ENCODE measurements at regions not wholly inside any gene's neighbourhood (a gene's known extent, or its start where the extent isn't known, plus 50 kb on each side); places are given as distances from the start of the nearest gene placed in this dataset.

DNA sequence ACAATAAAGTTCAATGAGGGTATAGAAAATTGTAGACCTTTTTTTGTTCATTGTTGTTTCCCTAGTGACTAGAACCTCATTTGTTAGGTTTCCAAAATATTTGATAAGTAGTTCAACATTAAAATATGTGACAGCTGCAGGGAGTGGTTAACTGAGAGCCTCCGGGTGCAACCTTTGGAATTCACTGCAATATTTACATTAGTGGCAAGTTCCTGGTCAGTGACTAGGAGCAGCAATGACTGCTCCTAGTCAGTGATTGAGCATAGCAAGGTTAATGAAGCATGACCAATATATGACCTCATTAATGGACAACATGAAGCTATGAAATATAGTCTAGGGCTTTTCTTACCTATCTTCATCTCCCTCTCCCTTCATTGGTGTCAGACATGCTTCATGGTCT, 65.8 kb upstream of the FAM47A start:
- no peak for DNase-seq (ENCODE audit: low spot score, unreplicated experiment)
- Mint-ChIP-seq H3K27me3 (no peaks in the 10 kb centered on the region), H3K36me3 (ENCODE audit: insufficient read depth) (no peaks in the 10 kb centered on the region), H3K27ac (no peak overlapping the region), H3K4me1 (ENCODE audit: low read depth) (no peaks in the 10 kb centered on the region), H3K4me3 (ENCODE audit: low read depth) (no peak overlapping the region), H3K9me3 (ENCODE audit: low read depth) (peaks cover 4% of the 10 kb centered on the region)
- TF ChIP-seq, protein P1, sequence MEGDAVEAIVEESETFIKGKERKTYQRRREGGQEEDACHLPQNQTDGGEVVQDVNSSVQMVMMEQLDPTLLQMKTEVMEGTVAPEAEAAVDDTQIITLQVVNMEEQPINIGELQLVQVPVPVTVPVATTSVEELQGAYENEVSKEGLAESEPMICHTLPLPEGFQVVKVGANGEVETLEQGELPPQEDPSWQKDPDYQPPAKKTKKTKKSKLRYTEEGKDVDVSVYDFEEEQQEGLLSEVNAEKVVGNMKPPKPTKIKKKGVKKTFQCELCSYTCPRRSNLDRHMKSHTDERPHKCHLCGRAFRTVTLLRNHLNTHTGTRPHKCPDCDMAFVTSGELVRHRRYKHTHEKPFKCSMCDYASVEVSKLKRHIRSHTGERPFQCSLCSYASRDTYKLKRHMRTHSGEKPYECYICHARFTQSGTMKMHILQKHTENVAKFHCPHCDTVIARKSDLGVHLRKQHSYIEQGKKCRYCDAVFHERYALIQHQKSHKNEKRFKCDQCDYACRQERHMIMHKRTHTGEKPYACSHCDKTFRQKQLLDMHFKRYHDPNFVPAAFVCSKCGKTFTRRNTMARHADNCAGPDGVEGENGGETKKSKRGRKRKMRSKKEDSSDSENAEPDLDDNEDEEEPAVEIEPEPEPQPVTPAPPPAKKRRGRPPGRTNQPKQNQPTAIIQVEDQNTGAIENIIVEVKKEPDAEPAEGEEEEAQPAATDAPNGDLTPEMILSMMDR (IDR thresholded peaks at IDR 0.05; ENCODE audit: unreplicated experiment): no peak

Measured in progenitor cell of endocrine pancreas (in vitro differentiated cells).